GM19397 (cell line): ENCODE measurements at regions not wholly inside any gene's neighbourhood (a gene's known extent, or its start where the extent isn't known, plus 50 kb on each side); places are given as distances from the start of the nearest gene placed in this dataset.
A peak's percentile ranks its signal among the peaks of the same experiment; 100 is the strongest.

Experiments used
- ATAC-seq: cut with Tn5 transposase; IDR thresholded peaks from one replicate; pipeline ENCODE4 v1.9.1; 2021; ENCODE audit warnings: mild to moderate bottlenecking, moderate library complexity; ENCODE audit not compliant: unreplicated experiment

DNA sequence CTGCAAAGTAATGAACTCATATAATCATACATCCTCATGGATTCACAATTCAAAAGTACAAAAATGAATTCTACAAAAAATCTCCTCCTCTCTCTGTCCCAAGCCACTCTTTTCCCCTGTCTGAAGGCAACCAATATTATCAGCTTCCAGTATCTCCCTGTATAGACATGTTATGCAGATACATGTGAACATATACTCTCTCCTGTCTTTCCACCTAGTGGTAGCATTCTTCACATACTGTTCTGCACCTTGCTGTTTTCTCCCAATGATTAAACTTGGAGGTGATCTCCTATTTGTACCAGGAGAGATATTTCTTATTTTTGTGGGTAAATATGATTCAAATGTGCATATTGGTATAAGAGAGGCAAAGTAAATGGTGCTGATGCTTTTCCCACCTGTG is 416.4 kb downstream of the EPM2A start:
- ATAC-seq = no peak

DNA sequence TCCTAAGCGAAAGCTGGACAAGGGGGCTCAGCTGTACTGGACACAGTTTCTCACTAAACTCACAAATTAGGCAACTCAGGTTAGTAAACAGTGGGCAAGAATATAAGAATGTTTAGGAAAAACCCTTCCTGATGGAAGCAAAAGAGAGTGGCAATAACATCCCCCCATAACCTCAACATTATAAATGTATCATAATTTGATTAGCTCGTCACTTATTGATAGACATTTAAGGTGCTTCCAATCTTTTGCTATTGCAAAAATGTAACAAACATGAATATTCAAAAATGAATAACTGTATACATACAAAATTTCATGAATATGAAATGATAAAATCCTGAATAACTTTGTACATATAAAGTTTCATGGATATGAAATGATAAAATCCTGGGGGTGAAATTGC is 415.7 kb downstream of the EPM2A start:
- no peak for ATAC-seq

DNA sequence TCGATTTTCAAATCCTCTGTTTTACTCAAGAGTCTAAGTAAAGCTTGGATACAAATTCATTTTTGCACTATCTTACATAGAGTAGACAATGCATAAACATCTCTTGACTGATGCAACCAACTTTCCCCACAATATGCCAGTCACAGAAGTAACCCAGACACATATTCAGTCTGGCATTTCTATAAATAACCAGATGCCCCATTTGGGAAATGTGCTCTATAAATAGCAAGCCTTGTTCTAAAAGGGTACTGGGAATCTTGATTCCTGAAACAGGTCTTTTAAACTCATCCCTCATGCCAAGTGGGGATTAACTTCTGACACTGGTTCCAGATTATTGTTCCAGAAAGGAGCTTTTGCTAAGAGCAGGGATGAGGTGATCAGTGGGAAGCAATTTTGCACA is 411.7 kb downstream of the EPM2A start:
- ATAC-seq = no peak

DNA sequence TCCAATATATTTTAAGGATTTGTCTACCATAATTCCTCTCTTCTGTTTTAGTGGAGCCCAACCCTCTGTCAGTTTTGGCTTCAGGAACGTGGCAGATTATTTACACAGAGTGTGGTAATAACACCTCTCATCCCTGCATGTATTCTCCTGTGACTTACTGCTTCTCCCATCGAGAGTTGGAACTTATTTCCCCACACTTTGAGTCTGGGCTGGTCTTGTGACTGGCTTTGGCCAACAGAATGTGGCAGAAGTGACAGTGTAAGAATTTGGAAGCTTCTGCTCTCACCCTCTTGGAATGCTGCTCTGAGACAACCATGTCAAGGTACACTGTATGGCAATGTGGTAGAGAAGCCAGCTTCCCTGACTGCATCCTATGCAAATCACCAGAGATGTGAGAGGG is 407.7 kb downstream of the EPM2A start:
- ATAC-seq = no peak

DNA sequence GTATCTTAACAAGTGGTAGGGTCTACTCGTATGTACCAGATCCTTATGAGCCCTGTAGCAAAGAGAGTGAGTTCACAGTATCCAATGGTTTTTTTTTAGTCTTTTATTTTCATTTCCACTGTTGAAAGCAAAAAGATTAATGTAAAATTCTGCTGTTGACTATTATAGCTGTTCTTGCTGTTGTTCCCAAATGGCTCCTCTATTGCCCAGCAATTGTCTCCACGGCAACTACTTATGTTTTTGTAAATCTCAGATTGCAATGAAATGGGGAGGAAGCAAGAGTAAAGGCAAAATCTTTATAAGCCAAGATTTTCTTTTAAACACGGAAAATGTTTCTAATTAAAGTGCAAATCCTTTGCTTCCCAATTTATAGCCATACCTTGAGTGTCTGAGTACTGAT is 406.1 kb downstream of the EPM2A start:
- ATAC-seq = no peak

DNA sequence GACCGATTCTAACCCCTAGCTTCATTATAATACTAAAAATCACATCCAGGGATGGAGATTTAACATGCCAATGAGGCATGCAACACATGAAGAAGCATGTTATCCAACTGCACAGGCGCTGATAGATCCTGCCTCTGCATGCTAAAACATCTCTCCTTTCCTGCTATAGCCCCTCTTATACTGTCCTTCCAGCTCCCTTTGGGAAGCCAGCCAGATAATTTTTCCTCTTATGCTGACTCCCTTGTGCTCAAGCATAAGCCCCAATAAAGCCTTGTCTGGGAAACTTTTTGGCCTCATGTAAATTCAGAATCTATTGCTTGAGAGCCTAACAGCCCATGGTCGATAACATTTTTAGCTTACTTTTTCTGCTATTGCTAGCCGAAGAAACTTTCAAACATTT is 404.3 kb downstream of the EPM2A start:
- no peak for ATAC-seq

DNA sequence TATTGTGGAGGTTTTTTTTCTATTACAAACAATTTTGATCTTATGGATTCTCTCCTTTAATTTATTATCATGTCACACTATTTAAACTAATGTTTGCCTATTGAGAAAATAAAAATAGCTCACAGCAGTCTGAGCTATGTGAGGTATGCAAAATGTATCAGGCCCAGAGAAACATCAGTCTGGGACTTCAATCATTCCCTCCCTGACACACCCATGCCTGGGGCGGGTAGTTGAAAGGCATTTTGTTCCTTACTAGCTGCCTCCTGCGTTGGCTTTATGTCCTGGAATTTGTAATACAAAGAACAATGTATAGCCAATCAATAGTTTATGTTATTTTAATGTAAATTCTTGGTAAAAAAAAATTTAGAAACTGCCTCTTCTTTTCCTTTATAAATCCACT is 403.3 kb downstream of the EPM2A start:
- ATAC-seq = no peak

DNA sequence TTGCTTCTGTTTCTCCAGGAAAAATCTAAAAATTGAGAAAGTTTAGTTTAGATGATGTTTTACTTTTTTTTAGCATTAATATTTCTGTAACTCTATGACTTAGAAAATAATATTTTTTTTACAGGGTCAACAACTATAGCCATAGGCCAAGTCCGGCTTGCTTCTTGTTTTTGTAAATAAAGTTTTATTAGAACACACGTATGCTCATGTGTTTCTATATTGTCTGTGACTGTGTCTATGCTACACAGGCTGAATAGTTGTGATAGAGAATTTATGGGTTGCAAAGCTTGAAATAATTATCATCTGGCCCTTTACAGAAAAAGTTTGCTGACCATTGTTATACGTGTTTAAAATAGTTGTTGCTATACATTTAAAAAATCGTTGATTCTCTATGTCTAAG is 399.2 kb downstream of the EPM2A start:
- no peak for ATAC-seq

DNA sequence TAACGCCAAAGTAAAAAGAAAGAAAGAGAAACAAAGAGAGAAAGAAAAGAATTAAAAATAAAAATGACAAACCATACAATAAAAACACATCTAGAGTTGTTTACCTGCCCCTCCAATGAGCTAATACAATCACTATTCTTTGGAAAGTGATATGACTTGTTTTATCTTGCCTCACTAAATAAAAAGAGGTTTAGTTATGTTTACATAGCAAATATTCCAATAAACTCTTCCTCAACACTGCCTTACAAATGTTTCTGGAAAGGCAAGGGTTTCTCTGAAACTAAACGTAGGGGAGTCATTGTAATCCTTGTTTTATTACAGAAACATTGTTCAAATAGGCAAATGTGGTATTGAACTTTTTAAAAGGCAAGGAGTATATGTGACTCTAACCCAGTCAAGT is 396.2 kb downstream of the EPM2A start:
- ATAC-seq = no peak

DNA sequence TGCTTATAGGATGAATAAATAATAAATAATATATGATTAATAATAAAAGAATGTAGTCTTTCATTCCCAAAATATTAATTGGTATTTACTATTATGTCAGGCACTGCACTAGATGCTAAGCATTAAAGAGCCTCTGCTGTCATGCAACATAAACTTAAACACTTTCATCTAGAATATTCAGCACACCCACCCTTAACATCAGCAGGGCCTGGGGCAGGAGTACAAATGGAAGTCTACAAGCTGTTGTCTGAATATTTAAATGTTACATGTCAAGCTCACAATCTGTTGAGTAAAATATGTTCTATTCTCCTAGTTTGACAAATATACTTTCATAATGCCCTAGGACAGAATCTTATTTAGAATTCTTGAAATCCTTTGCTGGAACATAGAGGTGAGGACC is 395.1 kb downstream of the EPM2A start:
- ATAC-seq = no peak

DNA sequence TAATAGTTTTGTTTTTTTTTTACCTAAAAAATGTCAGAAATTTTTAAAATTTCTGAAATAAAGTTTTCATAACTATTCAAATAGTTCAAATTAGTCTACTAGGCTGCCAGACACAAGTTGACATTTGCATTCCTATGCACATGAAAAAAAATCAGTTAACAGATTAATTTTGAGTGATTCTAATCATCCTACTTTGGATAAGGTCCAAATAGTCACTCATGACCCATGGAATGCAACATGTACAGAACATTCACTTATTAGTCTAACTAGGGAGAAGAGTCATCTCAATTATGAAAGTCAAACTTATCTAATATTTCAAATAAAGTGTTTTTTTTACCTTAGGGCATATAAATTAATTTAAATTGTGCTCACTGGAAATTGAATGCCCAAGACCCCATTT is 390.2 kb downstream of the EPM2A start:
- ATAC-seq = no peak

DNA sequence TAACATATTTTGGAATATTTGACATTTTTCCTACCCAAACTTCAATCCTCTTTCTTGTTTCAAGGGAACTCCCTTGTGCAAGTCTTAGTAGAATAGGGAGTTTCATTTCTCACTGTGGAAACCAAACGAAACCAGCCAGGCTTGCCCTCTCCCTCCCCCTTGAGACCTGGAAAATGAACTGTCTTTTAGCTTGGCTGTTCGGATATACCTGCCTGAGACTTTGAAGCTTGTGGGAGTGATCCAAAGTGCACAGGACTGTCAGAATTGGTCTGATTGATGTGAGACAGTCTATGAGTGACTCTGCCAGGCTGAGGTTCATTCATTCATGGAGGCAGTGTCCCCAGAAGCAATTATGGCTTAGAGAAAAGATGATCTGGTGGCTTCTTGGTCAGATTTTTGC is 388.1 kb downstream of the EPM2A start:
- ATAC-seq = no peak

DNA sequence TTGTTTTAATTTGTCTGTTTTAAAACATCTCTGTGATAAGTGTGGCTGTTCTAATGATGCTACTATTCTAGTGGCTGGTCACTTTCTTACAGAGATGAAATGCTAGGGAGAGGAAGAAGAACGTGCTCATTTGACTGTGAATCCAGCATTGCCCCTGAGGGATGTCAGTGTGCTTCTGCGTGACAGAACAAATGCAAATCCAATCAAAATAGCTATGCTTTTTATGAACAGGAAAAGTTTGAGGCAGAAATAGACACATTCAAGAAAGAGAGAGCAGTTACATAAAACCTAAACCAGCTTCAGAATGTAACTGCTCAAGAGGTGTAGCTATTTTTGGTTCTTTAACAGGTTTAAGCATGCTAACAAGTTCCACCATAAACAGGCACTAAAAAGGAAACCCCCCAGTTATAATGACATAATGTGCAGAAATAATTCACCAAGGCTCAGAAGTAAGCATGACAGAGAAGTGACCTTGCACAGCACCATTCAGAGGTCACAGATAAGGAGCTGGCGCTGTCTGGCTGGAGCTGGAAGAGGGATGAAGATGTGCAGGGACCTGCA is 385.3 kb downstream of the EPM2A start:
- peak; percentile 72 for ATAC-seq

DNA sequence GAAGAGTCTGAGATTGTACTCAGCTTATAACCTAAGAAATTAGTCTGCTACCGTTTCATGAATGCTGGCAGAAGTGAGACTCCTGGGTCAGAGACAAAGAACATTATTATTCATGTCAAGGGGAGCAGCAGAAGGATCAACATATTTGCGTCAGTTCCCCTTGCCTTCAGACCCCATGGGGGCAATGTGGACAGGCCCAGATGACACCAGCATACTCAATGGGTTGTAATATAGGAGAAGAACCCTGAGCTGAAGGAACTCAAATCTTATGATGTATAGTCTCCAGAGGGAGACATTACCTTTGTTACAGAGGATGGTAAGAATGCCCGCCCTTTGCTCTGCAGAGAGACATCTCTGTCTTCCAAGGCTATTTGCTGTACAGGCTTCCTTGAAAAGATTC is 384.4 kb downstream of the EPM2A start:
- no peak for ATAC-seq

DNA sequence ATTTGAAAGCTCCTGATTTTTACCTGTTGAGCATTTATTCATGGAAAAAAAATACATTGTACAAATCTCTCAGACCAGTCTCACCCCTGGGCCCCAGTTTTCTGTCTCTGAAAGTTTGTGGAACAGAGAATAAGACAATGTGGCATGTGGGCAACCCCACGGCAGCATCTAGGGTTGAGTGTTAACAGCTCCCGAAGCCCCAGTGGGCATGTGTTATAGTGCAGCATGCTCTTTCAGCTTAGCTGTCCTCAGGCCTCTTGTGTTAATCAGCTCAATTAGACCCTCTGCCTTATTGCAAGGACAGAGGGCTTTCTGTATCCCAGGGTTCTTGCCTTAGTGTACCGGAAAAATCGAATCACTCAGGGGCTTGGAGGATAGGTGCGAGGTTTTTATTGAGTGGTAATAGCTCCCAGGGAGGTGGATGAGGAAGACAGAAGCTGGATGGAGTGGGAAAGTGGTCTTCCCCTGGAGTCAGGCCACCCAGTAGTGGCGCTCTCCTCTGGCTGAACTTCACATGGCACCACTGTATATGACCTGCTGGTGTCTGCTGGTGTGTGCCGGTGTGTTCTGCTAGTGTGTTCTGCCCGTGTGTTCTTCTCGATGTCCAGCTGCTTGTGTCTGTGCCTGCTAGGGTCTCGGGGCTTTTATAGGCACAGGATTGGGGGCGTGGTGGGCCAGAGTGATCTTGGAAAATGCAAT is 382.8 kb downstream of the EPM2A start:
- ATAC-seq = no peak

DNA sequence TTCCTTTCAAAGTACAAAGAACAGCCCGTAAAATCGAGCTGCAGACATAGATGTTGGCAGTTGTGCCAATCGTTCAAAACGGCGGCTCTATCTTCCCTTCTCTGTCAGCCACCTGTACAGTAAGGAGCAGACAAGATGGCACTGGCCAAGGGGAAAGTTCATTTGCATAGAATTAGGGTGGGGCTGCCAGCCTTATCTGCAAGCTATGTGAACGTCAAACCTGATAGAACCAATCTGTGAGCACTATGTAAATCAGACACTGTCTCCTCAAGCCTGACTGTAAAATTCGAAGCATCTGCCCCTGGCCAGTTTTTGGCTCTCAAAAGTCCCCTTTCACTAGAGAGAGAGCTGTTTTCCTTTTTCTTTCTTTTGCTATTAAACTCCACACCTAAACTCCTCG is 374.5 kb downstream of the EPM2A start:
- no peak for ATAC-seq

DNA sequence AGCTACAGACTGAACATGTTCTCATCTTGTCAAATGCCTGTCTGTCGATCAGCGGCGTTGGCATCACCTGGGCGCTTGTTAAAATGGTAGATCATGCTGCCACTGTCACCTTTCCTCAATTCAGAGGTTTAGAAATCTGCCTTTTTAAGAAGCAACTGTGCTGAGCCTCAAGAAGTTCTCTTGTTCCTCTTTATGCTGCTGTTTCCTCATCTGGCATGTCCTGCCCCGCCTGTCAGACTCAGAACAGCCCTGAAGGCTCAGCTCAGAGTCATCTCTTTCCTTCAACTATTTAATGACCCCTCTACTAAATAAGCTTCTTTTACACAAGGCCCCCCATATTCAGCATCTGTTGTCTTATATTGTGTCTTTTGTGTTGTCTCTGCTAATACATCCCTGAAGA is 368.2 kb downstream of the EPM2A start:
- no peak for ATAC-seq

DNA sequence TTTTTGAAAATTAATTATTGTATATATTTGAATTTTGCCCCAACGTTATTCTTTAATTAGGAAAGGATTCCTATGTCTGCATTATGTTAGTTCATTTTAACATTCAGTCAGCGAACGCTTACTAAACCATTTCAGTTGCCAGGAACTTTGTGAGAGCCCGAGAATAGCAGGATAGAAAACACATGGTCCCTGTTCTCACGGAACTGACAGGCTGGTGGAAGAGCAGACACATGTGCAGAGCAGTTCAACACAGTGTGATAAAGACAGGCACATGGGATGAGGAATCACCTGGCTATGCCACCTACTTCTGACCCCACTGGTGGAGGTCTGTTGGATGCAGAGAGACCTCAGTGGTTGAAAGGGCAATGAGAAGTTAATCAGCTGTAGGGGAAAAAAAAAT is 367.2 kb downstream of the EPM2A start:
- ATAC-seq = no peak

DNA sequence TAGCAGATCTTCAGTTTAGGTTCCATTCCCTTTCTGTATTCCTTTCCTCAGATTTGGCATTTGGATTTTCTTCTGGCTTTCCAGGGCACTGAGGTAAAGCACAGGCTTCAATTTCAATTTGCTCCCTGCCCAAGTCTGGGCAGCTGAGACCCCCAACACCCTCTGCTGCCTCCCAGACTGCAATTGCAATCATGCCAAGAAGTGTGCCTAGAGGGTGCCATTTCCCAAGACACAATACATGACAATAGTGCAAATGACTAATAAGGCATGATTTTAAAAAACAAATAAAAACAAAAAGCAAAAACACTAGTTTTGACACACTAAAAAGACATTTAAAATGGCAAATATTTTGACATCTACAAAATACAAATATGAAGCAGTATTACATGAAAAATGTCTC is 364.8 kb downstream of the EPM2A start:
- no peak for ATAC-seq

DNA sequence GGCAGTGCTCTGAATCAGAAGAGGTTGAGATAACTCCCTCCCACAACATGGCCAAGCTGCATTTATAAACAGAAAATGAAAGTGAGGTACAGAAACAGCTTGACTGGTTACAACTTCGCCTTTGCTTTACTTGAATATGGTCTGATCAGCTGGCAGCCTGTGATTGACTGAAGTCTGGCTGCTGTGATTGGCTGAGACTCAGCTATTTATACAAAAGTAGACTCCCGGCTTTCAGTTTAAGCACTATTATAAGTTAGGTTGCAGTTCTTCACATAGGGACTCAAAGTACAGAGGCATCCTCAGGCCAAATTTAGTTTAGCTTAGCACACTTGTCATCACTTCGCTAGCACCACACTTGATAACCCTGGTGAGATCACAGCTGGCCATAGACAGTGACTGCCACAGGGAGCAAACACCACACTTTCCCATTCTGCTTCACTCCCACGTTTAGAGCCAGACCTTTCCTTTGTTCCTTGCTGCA is 362.6 kb downstream of the EPM2A start:
- ATAC-seq = peak; percentile 87

DNA sequence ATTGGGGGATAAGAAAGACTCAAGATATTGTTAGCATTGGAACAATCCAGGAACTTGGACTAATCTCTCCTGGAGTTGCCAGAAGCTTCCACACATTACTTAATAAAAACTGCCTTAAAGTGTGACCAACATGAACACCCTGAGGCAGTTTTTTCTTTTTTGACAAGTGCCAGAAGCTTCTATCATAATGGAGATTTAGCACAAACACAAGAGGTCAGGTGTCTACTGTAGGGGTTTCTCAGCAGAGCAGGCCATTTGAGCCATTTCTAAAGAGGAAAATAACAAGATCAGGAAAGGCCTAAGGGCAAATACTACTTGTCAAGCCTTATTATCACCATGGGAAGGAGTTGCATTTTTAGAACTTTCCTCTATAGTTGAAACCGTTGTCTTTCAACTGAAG is 361.5 kb downstream of the EPM2A start:
- no peak for ATAC-seq

DNA sequence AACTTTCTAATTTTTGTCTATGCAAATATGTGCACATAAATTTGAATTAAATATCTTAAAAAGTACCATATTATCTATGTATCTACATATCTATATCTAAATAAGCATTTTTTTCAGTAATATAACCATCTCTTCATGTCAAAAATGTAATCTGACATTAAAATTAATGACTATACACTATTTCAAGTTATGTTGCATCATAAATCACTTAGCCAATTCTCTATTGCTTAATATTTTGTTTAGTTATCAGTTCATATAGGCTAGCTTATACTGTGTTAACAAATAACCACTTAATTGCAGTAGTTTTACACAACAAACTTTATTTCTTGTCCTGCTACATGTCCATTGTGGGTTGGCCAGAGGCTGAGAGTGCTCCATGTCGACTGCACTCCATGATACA is 360.8 kb downstream of the EPM2A start:
- no peak for ATAC-seq

DNA sequence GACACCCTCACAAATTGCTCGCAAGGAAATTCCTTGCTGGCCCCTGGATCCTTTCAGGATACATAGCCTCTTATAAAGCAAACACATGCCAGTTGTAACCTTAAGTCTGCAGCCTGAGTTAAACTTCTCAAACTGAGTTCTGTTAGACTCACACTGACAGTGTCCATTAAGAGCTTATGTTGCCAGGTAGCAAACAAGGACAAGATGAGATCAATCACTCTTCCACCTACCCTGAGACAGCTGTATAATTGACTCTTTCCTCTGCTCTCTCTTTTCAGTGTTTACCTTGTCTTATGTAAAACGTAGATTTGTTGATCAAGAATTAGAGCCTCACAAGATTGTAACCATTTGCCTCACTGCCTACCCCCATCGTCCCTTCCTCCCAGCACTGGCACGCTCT is 359.8 kb downstream of the EPM2A start:
- no peak for ATAC-seq
